Astrocyte (in vitro differentiated cells and primary cell): ENCODE measurements at regions not wholly inside any gene's neighbourhood (a gene's known extent, or its start where the extent isn't known, plus 50 kb on each side); places are given as distances from the start of the nearest gene placed in this dataset.
"Not testable (repeated sequence)": the region's sequence is repeated elsewhere in the genome, so short reads cannot be mapped to it uniquely, and the experiment has no call there.

Experiments used
- DNase-seq: peaks from one replicate; pipeline ENCODE4 v3.0.0-alpha.2; 2010; ENCODE audit warnings: low read depth
- FAIRE-seq: peaks from 2 replicates; lab custom pipeline; 2011; peaks lifted over from hg19 to GRCh38; lab: Jason Lieb, UNC
- H2AFZ ChIP-seq: 2 replicates; pipeline ENCODE4 v1.6.0; 2012; ENCODE audit warnings: low read depth, low read length, inconsistent platforms
- H3K27ac ChIP-seq: 2 replicates; pipeline ENCODE4 v1.5.1; 2011; ENCODE audit warnings: low read depth, low read length, inconsistent platforms
- H3K27me3 ChIP-seq: 2 replicates; pipeline ENCODE4 v1.6.0; 2011; ENCODE audit warnings: low read length, inconsistent platforms; ENCODE audit not compliant: insufficient read depth
- H3K36me3 ChIP-seq: 2 replicates; pipeline ENCODE4 v1.5.1; 2011; ENCODE audit warnings: low read length, inconsistent platforms; ENCODE audit not compliant: insufficient read depth
- H3K4me1 ChIP-seq: 2 replicates; pipeline ENCODE4 v1.5.1; 2011; ENCODE audit warnings: low read length, inconsistent platforms; ENCODE audit not compliant: insufficient read depth
- H3K4me2 ChIP-seq: 2 replicates; pipeline ENCODE4 v1.6.0; 2012; ENCODE audit warnings: low read length, inconsistent platforms
- H3K4me3 ChIP-seq: 2 replicates; pipeline ENCODE4 v1.5.1; 2011; ENCODE audit warnings: low read depth, mild to moderate bottlenecking, low read length, inconsistent platforms; ENCODE audit not compliant: insufficient read depth
- H3K79me2 ChIP-seq: 2 replicates; pipeline ENCODE4 v1.6.0; 2012; ENCODE audit warnings: mild to moderate bottlenecking, low read length, inconsistent platforms; ENCODE audit not compliant: insufficient read depth
- H3K9ac ChIP-seq: 2 replicates; pipeline ENCODE4 v1.6.0; 2012; ENCODE audit warnings: mild to moderate bottlenecking, low read length, inconsistent platforms
- H3K9me3 ChIP-seq: 2 replicates; pipeline ENCODE4 v1.5.1; 2012; ENCODE audit warnings: low read depth, mild to moderate bottlenecking, low read length, inconsistent platforms; ENCODE audit not compliant: insufficient read depth
- H4K20me1 ChIP-seq: 2 replicates; pipeline ENCODE4 v1.6.0; 2012; ENCODE audit warnings: low read length, inconsistent platforms; ENCODE audit not compliant: insufficient read depth
- H3K27ac Mint-ChIP-seq: one replicate; pipeline ENCODE4 v1.8.0; 2021; ENCODE audit warnings: mild to moderate bottlenecking, mixed read lengths; ENCODE audit not compliant: unreplicated experiment
- H3K27me3 Mint-ChIP-seq: one replicate; pipeline ENCODE4 v1.8.0; 2021; ENCODE audit warnings: low read depth, mixed read lengths; ENCODE audit not compliant: unreplicated experiment
- H3K36me3 Mint-ChIP-seq: one replicate; pipeline ENCODE4 v1.8.0; 2021; ENCODE audit warnings: low read depth, mixed read lengths; ENCODE audit not compliant: unreplicated experiment
- H3K4me1 Mint-ChIP-seq: one replicate; pipeline ENCODE4 v1.8.0; 2021; ENCODE audit warnings: low read depth, mixed read lengths; ENCODE audit not compliant: unreplicated experiment
- H3K4me3 Mint-ChIP-seq: one replicate; pipeline ENCODE4 v1.8.0; 2021; ENCODE audit warnings: mild to moderate bottlenecking, moderate library complexity, mixed read lengths; ENCODE audit not compliant: unreplicated experiment
- H3K9me3 Mint-ChIP-seq: one replicate; pipeline ENCODE4 v1.8.0; 2021; ENCODE audit warnings: mild to moderate bottlenecking, mixed read lengths; ENCODE audit not compliant: unreplicated experiment
- EZH2 ChIP-seq: IDR thresholded peaks from 2 replicates; pipeline ENCODE4 v1.6.1; 2012; ENCODE audit warnings: mild to moderate bottlenecking, low read length, inconsistent platforms; ENCODE audit not compliant: insufficient read depth
- TF ChIP-seq, protein P1 (sequence below): IDR thresholded peaks from 2 replicates; pipeline ENCODE4 v1.5.1; 2011; ENCODE audit warnings: low read depth, mild to moderate bottlenecking, inconsistent platforms, low read length, moderate library complexity; ENCODE audit not compliant: insufficient read depth

GRCh38 chr1:233503366-233503954 lies 110.4 kb upstream of the KCNK1 start:
- TF ChIP-seq EZH2: no peak
- TF ChIP-seq, protein P1, sequence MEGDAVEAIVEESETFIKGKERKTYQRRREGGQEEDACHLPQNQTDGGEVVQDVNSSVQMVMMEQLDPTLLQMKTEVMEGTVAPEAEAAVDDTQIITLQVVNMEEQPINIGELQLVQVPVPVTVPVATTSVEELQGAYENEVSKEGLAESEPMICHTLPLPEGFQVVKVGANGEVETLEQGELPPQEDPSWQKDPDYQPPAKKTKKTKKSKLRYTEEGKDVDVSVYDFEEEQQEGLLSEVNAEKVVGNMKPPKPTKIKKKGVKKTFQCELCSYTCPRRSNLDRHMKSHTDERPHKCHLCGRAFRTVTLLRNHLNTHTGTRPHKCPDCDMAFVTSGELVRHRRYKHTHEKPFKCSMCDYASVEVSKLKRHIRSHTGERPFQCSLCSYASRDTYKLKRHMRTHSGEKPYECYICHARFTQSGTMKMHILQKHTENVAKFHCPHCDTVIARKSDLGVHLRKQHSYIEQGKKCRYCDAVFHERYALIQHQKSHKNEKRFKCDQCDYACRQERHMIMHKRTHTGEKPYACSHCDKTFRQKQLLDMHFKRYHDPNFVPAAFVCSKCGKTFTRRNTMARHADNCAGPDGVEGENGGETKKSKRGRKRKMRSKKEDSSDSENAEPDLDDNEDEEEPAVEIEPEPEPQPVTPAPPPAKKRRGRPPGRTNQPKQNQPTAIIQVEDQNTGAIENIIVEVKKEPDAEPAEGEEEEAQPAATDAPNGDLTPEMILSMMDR: no peak
- DNase-seq (no peak), FAIRE-seq (no peak)
- no peaks in the 10 kb centered on the region for H3K27me3 ChIP-seq
- Mint-ChIP-seq H3K36me3 (no peaks in the 10 kb centered on the region), H3K9me3 (peaks cover 3% of the 10 kb centered on the region), H3K4me1 (no peaks in the 10 kb centered on the region), H3K4me3 (no peak overlapping the region), H3K27ac (no peak overlapping the region), H3K27me3 (no peaks in the 10 kb centered on the region)
- H3K9me3 ChIP-seq: no peaks in the 10 kb centered on the region
- no peak overlapping the region for H3K27ac ChIP-seq
- H3K36me3 ChIP-seq: no peaks in the 10 kb centered on the region
- H3K9ac ChIP-seq: no peak overlapping the region
- H3K4me1 ChIP-seq: no peaks in the 10 kb centered on the region
- H3K79me2 ChIP-seq: no peaks in the 10 kb centered on the region
- no peak overlapping the region for H3K4me3 ChIP-seq
- H2AFZ ChIP-seq: no peak overlapping the region
- H3K4me2 ChIP-seq: no peak overlapping the region
- H4K20me1 ChIP-seq: no peaks in the 10 kb centered on the region

GRCh38 chr1:233505130-233505529 lies 108.8 kb upstream of the KCNK1 start:
- no peak overlapping the region for H3K4me3 ChIP-seq
- Mint-ChIP-seq H3K4me1 (no peaks in the 10 kb centered on the region), H3K36me3 (no peaks in the 10 kb centered on the region), H3K4me3 (no peak overlapping the region), H3K27me3 (no peaks in the 10 kb centered on the region), H3K9me3 (peaks cover 3% of the 10 kb centered on the region), H3K27ac (no peak overlapping the region)
- DNase-seq: no peak
- no peak overlapping the region for H3K4me2 ChIP-seq
- no peaks in the 10 kb centered on the region for H3K9me3 ChIP-seq
- no peaks in the 10 kb centered on the region for H3K36me3 ChIP-seq
- no peak overlapping the region for H2AFZ ChIP-seq
- H3K79me2 ChIP-seq: no peaks in the 10 kb centered on the region
- H3K4me1 ChIP-seq: no peaks in the 10 kb centered on the region
- H3K27ac ChIP-seq: no peak overlapping the region
- no peaks in the 10 kb centered on the region for H4K20me1 ChIP-seq
- peaks cover 2% of the 10 kb centered on the region for H3K27me3 ChIP-seq
- no peak overlapping the region for H3K9ac ChIP-seq
- TF ChIP-seq, protein P1: no peak
- TF ChIP-seq EZH2: no peak
- no peak for FAIRE-seq

DNA sequence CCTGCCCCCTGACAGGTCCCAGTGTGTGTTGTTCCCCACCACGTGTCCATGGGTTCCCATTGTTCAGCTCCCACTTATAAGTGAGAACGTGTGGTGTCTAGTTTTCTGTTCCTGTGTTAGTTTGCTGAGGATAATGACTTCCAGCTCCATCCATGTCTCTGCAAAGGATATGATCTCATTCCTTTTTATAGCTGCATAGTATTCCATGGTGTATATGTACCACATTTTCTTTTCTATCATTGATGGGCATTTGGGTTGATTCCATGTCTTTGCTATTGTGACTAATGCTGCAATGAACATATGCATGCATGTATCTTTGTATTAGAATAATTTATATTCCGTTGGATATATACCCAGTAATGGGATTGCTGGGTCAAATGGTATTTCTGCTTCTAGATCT lies 108.0 kb upstream of the KCNK1 start:
- H4K20me1 ChIP-seq, H3K4me3 Mint-ChIP-seq, H3K79me2 ChIP-seq, H3K27ac ChIP-seq, H3K4me1 ChIP-seq, H3K9me3 ChIP-seq, H3K9ac ChIP-seq, H3K9me3 Mint-ChIP-seq, FAIRE-seq, H3K27me3 ChIP-seq, H3K4me3 ChIP-seq, H3K4me2 ChIP-seq, H3K36me3 ChIP-seq, H3K27ac Mint-ChIP-seq, H3K4me1 Mint-ChIP-seq, H3K27me3 Mint-ChIP-seq, H3K36me3 Mint-ChIP-seq, H2AFZ ChIP-seq, DNase-seq: not testable (repeated sequence)
